K562 (cell line): ENCODE measurements at regions not wholly inside any gene's neighbourhood (a gene's known extent, or its start where the extent isn't known, plus 50 kb on each side); places are given as distances from the start of the nearest gene placed in this dataset.

Experiments used
- BRCA1 ChIP-seq, 2 experiments: fragments of 450-650 bp in 1 of 2; sonication (generic) in 1 of 2; formaldehyde crosslinking in 1 of 2; IDR thresholded peaks; 2 replicates each; pipeline versions ENCODE4 v1.5.0 to v1.6.1; 2017 to 2020; ENCODE audit warnings: mild to moderate bottlenecking in 1 of 2, missing genetic modification reagents in 1 of 2
- SAFB2 ChIP-seq: fragments of 200-400 bp; formaldehyde crosslinking; IDR thresholded peaks from 2 replicates; pipeline ENCODE4 v1.6.1; 2018; ENCODE audit warnings: borderline replicate concordance, low read length, low read depth, moderate library complexity; ENCODE audit not compliant: severe bottlenecking
- ZBTB33 ChIP-seq: sonication (generic); formaldehyde crosslinking; IDR thresholded peaks from 2 replicates; pipeline ENCODE4 v1.8.1; 2023; ENCODE audit warnings: mild to moderate bottlenecking, missing genetic modification reagents
- ZNF311 ChIP-seq: fragments of 250-450 bp; sonication (Bioruptor Pico); IDR thresholded peaks from 2 replicates; pipeline ENCODE4 v1.4.0; 2020; ENCODE audit warnings: mild to moderate bottlenecking, moderate library complexity

GRCh38 chr7:68562323-68562899, 1035.9 kb upstream of the AUTS2 start:
- TF ChIP-seq SAFB2 (no peak), ZBTB33 (CRISPR knock-in tag) (no peak), ZNF311 (CRISPR knock-in tag) (no peak), BRCA1 (IDR thresholded peaks at IDR 0.05) (no peak), BRCA1 (CRISPR knock-in tag; IDR thresholded peaks at IDR 0.05) (no peak)
